Pulmonary artery endothelial cell (primary cell): ENCODE measurements at regions not wholly inside any gene's neighbourhood (a gene's known extent, or its start where the extent isn't known, plus 50 kb on each side); places are given as distances from the start of the nearest gene placed in this dataset.

Experiments
- DNase-seq: peaks from one replicate; pipeline ENCODE4 v3.0.0-alpha.2; 2011; ENCODE audit warnings: low read depth, low spot score

DNA sequence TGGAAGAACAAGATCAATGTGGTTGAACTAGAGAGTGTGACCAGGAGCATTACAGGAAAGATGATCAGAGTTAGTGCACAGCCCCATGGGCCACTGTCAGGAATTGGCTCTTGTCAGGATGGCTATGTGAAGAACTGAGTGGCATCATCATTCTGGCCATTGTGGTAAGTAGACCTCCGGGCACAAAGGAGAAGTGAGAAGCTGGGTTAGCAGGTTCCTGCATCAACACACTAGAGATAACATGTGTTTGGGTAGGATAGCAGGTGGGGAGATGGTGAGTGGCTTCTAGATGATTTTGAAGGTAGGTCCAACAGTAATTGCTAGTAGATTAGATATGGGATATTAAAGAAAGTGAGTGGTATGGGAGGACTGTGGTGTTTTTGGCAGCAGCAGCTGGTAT lies 408.2 kb downstream of the TSN start:
- no peak for DNase-seq

DNA sequence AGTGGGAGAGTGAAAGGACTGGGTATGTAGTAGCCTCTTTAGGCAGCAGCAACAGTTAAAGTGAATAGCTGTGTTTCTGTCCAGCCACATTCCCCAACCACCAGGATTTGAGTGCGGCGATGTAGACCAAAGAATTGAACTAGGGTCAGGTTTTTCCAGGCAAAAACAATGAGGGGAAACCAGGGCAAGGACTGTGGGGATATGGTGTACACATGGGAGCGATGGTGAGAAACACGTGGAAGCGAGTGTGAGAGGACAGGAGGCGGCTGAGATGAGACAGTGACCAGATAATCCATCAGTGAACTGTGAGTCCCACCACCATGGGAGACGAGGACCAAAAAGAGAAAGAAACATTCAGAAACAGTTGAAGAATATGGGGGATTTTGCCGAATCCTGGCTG lies 409.5 kb downstream of the TSN start:
- DNase-seq = no peak

DNA sequence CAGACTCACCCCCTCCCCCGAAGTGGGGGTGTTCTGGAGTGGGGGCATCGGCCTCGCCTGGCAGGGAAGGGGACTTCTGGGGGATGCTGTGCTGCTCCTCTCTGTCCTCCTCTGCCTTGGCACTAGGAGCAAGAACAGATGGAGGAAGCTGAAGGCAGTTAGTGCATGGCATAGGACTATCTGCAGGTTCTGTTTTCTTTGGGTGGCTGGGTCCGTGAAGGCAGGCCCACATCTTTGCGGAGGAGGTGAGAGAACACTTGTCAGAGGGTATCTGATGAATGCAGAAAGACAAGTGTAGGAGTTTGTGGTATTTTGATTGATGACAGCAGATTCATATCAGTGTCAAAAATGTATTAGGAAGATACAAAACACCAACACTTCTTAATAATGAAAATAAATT lies 411.4 kb downstream of the TSN start:
- DNase-seq = no peak

DNA sequence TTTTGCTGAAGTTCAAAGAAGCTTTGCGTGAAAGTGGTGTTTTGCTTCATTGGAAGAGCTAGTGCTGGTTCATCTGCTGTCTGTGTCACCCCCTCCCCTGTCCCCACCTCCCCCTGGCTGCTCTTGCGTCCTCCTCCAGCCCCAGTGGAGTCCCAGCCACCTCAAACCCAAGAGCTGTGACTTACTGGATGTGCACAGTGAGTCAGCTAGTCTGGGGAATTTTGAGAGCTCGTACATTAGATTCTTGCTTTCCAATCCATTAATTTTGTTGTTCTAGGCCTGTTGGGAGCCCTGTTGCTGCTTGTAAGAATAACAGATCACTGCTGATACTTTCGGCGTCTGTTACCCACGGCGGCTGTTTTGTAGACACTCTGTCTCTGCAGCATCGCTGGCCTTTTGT lies 412.1 kb downstream of the TSN start:
- no peak for DNase-seq

DNA sequence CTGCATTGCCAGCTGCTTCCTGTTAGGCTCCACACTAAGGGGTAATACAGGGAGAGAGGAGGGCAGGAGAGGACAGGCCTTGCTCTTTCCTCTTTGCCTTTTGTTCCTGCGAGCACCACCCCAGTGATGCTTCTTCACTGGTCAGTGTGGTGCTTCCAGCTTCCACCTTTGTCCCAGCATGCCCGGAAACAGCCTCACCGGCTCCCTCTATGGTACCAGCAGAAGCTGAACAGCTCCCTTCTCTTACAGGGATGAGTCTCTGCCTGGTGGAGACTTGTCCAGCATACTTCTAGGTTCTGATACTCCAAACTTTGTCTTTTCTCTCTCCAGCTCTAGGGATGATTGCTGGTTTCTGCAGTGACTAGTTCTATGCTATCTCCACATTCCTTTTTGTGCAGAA lies 413.3 kb downstream of the TSN start:
- no peak for DNase-seq

DNA sequence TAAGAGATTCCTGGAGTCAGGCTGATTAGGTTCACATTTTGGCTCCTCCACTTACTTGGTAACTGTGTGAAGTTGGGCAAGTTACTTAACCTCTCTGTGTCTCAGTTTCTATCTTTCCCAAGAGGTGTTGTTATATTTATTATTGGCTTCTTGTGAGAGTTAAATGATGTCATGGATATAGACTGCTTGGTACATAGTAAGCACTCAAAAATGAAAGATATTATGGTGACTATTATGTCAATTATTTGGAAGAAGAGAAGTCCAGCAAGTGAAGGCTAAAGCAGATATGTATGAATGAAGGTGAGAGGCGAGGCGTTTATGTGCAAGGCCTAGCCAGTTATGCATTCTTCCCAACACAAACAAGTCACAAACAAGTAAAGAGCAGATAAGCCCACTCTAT lies 417.4 kb downstream of the TSN start:
- DNase-seq = no peak

DNA sequence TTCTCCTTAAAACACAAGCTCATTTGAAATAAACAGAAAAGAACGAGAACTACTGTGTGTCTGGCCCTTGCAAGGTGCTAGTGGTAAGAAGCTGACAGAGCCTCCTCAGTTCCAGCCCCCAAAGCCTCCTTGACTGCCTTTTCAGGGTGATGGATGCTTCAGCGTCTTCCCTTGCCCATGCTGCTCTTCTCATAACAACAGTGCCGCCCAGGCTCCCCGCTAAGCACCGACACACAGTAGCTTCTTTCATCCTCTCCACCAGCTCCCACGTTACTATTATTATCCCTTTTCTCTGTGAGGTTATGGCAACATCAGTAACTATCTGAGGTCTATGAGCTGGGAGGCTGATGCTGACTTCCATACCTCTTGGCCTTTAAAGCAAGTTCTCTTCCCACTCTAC lies 418.6 kb downstream of the TSN start:
- no peak for DNase-seq

DNA sequence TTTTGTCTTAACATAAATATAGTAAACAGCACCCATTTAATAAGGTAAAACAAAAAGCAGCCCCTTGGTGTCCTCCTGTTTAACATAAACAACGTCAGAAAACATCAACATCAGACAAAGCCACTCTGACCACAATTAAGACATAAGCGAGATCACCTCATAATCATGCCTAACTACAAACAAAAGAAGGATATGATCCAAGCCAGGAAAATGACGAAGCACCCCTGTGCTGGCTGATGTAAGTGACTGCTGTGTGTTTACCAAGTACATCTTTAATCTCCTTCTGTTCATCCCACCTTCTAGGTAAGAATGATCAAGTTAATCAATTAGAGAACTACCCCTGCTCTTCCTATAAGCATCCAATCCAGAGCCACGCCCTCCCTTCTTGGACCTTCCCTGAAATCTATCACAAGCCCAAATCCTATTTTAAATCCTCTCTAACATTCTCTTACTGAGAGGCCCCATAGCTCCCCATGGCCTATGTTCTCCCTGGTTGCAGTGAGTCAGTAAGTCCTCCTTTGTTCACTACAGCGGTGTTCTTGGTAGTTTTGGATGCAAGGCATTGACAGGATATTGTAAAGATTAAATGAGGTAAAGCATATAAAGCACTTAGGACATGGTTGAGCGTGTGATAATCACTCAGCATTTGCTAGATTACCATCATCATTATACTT lies 424.2 kb downstream of the TSN start:
- peak; percentile 61 for DNase-seq

DNA sequence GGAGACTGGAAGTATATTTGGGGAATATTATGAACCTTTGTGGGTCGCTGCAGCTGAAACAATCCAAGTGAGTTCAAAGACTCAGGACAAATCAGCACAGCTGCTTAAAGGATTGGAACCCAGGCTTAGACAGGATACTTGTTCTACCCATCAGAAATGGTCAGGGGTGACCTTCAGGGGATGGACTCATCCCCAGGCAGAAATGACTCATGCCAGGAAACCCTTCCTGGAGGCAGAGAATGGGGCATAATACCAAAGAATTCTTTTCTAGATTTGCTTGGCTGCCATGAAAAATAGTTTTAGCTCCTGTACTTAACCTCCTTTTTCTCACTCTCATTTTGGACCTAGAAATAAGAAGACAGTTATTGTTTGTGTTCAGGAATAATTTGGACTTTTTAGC lies 425.5 kb downstream of the TSN start:
- no peak for DNase-seq

DNA sequence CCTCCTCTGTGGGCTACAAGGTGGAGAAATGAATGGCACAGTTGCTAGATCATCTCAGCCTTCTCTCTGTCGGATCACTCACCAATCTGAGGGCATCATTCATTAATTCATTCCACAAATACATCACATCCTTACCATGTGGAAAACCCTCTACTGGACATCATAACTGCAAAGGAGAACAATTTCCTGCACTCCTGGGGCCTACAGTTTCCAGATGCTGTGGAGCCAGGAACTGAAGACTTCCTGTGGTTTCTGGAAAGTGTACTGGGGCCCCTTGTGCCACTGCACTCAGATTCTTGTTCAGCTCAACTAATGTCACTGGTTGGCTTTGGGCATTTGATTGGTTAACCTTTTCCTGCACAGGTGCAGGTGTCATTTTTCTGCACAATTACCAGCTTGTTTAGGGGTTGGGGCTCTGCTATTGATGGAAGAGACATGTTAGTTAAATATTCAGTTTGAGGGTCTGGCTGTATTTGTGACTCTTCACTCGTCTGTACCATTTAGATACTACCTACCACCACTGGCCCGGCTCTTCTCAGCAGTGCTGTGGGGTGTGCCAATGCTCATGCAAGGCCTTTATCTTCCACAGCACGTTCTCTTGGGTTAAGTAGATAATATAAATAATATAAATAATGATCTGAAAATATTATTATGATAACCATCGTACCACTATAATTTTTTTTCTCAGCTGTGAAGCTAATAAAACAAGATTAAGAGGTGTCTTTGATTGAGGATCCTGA lies 427.3 kb downstream of the TSN start:
- no peak for DNase-seq

DNA sequence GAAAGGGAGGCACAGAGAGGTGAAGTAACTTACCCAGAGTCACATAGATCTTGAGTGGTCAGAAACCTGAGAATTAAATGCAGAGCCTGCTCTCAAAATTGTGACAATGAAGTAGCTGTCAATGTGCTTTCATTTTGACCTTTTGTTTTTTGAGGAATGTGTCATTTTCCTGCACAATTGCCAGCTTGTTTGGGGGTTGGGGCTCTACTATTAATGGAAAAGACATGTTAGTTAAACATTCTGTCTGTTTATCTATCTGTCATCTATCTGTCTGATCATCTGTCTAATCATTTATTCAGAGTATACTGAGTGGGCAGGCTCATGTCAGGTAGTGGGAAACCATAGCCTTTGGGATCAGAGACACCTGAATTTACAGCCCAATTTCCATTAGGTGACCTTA lies 428.4 kb downstream of the TSN start:
- DNase-seq = no peak

DNA sequence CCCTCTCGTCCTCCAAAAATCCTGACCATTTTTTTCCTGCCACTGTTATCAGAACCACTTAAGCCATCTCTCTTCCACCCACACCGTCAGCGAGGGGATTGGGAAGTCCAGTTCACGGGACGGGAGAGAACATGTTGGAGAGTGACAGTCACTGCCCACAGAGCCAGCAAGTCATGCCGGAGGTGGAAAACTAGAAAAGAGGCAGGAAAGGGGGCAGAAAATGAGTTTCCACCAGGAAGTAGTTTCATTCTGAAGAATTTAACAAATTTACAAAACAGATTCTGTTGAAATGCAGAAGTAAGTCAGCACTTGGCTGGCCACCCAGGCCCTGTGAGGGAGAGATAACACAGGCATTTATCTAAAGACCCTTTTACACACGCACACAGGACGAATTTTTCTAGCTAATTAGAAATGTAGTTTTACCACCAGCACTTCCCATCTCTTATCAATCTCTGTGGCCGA lies 431.3 kb downstream of the TSN start:
- DNase-seq = no peak

DNA sequence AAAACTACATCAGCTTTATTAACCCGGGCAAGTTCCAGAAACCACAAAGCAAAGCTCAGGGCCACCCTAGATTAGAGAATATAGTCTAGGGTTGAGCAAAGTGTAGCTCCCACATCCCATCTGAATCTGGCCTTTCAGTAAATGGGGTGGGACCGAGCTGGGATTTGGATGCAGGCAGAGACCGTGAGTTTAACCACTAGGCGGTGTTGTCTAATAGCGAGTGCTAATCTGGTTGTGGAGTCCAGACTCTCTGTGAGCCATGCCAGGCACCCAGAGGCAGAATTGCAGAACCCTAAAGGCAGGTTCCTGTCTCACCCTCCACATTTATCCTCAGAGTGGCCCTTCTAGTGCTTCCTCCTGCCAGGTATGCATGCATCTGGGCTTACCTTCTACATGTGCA lies 435.9 kb downstream of the TSN start:
- no peak for DNase-seq

DNA sequence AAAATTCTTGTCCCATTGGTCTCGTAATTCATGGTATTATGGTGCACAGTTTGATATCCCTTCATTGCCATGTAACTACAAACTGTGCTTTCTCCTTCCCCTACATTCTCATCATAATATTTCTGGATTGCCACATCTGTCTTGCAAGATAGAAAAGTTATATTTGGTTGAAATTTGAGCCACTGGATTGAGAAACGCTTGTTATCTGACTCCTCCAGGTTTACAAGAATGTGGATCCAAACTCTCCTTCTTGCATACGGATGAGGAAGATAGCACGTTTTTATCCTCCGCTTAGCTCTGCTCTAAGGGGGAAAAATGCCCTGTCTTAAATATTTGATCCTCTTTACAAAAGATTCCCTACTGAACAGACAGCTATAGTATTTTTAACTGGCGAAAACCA lies 438.2 kb downstream of the TSN start:
- no peak for DNase-seq

DNA sequence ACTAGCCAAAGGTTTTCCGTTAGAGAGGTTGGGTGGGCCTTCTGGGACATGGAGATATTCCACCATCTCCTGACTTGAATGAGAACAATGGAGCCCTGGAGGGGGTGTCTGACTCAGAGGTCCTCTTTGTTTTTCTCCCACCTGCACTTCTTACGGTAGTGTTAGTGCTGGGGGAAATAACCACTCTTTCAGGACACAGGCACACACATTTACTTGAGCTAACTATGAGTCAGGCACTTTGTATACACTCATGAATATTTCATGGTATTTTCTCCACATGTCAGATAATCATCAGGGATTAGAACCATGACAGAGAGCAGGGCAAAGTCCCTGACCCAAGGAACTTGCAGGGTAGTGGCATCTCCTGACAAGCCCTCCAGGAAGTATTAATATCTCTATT lies 439.1 kb downstream of the TSN start:
- DNase-seq = no peak

DNA sequence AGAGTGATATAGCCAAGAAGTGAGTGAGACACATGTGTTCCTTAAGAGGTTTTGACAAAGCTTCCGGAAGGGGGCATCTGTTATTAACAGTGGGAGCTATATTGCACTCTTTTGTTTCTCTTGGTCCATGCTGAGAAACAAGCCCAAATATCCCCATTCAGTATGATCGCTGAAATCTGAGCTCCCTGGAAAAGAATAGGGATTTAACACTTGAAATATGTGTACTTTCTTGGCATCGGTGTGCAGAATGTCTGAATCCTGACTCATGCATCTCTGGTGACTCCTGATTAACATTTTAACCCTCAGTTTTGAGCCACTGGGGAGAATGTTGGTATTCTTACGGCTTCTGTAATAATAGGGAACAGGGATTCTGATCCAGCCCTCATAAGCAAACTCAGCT lies 448.1 kb downstream of the TSN start:
- no peak for DNase-seq

DNA sequence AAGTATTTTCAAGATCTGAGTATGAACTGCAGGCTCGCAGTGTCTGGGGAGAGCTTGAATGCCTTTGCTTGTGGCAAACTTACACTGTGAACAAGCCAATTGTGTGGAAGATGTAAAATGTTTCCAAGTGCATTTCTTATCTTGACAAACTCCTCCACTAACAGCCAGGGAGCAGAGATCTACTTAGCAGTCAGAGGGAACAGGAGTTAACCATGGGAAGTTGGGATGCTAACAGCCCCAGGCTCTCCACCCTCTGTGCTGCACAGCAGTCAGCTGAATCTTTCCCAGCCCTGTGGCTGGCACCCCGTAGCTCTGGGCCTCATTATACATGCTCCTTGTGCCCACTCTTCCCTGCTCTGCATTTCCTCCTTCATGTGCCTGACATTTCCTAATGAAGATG lies 450.2 kb downstream of the TSN start:
- no peak for DNase-seq

DNA sequence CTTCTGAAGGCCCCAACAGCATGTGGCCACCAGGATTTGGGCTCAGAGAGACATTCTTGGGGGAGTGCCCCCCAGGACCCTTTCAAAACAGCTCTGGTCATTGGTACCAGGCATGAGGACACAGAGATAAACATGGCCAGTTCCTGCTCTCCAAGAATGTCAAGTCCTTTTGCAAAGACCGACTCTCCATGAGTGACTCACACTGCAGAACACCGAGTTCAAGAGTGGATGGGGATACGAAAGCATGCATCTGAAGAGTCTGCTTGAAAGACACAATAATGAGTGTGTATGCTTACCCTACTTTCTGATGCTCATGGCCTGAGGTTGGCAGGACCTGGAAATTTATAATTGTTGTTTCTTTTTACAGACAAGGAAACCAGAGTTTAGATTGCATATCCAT lies 450.6 kb downstream of the TSN start:
- no peak for DNase-seq

DNA sequence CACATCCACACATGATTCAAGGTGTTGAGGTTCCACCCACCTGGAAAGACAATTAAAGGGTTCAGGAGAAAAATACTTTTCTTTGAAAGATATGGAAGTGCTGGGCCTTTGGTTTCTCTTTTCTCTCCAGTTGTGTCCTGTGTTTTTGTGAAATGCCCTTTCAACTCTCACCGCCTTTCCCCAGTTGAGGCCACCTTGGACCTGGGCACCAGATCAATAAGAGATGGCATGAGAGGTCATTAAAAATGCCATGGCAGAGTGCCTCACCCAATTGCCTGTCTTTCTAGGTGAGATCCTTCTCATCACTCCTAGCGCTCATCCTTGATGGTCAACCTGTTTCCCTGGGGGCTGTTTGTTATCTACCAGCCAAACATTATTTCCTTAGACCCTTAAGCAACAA lies 453.9 kb downstream of the TSN start:
- no peak for DNase-seq

DNA sequence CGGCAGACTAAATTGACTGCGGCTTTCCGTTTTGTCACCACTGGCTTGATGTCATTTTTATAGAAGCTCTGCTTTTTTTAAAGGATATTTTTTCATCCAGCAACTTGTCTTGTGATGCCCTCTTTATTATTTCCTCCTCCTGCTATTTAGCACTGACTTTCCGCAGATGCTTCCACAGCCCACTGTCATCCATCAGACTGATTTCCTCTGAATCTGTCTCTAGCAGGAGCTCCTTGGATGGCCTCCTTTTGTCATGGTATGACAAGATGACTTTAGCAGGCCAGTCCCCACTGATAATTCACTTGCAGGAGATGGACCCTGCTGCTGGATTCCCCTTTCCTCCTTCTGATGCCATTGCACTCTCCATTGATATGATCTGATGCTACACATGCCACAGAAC lies 454.6 kb downstream of the TSN start:
- DNase-seq = no peak

DNA sequence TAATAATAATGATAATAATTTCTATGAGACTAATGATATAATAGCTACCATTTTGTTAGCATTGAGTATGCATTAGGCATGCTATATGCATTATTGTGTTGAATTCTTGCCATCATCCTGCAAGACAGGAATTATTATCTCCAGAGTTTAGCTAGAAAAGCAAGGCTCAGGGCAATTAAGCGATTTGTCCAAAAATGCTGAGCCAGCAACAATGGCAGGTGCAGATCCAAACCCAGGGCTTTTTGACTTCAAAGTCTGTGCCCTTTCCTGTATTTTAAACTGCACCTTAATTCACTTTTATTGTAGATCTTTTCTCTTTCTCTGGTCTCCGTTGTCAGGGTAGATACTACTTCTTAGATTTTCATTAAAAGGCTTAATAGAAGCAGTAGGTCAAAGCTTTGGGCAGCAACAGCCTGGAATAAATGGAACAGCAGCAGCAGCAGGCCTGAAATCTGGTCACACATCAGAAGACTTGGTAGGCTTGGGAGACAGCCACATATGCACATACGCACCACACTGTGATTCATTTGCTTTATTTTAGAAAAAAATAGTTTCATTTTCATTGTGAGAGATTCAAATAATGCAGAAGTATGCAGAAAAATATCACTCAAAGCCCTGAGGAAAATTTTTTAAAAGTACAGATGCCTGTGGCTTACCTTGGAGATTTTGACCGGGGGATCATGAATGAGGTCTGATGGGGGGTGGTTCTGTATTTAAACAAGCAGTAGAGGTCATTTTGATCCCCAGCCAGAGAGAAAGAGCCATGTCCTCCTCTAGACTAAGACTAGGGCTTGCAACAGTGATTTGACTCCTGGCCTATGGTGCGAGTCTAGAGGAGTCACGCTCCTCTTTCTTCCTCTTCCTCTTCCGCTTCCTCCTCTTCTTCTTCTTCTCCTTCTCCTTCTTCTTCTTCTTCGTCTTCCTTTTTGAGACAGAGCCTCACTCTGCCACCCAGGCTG lies 455.7 kb downstream of the TSN start:
- no peak for DNase-seq

DNA sequence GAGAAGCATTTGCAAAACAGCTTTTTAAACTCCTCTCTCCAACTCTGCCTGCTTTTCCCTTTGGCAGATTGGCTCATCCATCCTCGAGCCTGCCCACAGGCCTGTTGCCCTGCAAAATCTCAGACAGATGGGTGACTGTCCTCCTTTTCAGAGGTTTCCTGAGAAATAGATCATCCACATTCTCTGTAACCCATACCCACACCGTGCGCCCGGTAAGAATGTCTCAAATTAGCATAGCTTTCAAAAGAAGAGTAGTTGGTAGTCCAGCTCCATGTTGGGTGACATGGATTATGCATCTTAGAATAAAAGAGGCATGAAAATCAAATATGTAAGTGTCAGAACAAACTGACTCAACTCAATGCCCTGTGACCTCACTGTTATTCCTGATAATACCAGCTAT lies 457.9 kb downstream of the TSN start:
- DNase-seq = no peak
